ENCODE measurements at regions not wholly inside any gene's neighbourhood (a gene's known extent, or its start where the extent isn't known, plus 50 kb on each side); places are given as distances from the start of the nearest gene placed in this dataset.

DNA sequence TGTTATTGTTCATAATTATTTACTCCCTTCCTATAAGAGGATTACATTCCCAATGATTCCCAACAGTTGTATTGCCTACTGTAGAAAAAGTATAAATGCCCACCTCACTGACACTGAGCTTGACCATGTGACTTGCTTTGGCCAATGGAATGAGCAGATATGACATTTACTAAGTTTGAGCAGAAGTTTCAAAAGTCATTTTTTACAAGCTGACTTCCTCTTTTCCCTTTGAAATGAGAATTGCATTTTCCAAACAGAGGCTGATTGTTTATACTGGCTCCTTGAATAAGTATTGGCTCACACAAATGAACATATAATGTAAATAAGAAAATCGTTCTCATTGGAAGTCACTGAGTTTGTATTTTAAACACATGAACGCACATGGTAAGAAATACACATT lies 116.4 kb upstream of the LRFN5 start:
- Histone ChIP-seq H3K9me3 (ENCODE audit: control insufficient read depth, low read depth, low read length) (no peaks in the 10 kb centered on the region), H2BK15ac (ENCODE audit: low read depth, low read length) (no peak overlapping the region), H3K79me2 (ENCODE audit: insufficient read depth, low read length) (no peaks in the 10 kb centered on the region), H3K4ac (ENCODE audit: low read depth, low read length) (no peak overlapping the region), H3K4me1 (ENCODE audit: insufficient read depth, low read length) (no peaks in the 10 kb centered on the region), H2AFZ (ENCODE audit: low read length) (no peak overlapping the region), H2BK5ac (ENCODE audit: insufficient read length, low read length) (no peak overlapping the region), H2BK120ac (ENCODE audit: low read depth, low read length, poor library complexity, severe bottlenecking) (no peak overlapping the region), H2BK12ac (ENCODE audit: insufficient read length, low read depth, low read length) (no peak overlapping the region), H3K56ac (ENCODE audit: insufficient read length, low read depth, low read length) (no peak overlapping the region), H4K5ac (ENCODE audit: insufficient read length, low read depth, low read length) (no peak overlapping the region), H3K18ac (ENCODE audit: insufficient read length, low read depth, low read length) (no peak overlapping the region), H4K8ac (replicated peaks; ENCODE audit: insufficient read length, low read depth, low read length) (no peak overlapping the region), H4K20me1 (ENCODE audit: control insufficient read depth, insufficient read depth, insufficient read length) (no peaks in the 10 kb centered on the region), H3K27ac (ENCODE audit: insufficient read length, low read depth, low read length) (no peak overlapping the region), H3K23me2 (ENCODE audit: insufficient read length, low read depth, low read length, poor library complexity, severe bottlenecking) (no peaks in the 10 kb centered on the region), H3K14ac (ENCODE audit: insufficient read depth, low read length) (no peak overlapping the region), H3K27me3 (ENCODE audit: insufficient read depth, low read length) (no peaks in the 10 kb centered on the region), H2BK20ac (ENCODE audit: low read depth, low read length, poor library complexity, severe bottlenecking) (no peak overlapping the region), H3K23ac (ENCODE audit: insufficient read length, low read depth, low read length) (no peak overlapping the region), H3K79me1 (ENCODE audit: insufficient read depth, low read depth, low read length, poor library complexity, severe bottlenecking) (no peaks in the 10 kb centered on the region), H3K4me2 (ENCODE audit: insufficient read depth, insufficient read length, low read length) (no peak overlapping the region), H2AK5ac (ENCODE audit: insufficient read length, low read length) (no peak overlapping the region), H3T11ph (ENCODE audit: low read length) (no peak overlapping the region), H4K91ac (ENCODE audit: insufficient read length, low read depth, low read length) (no peak overlapping the region), H3K9ac (ENCODE audit: extremely low read depth, insufficient read length, low read length) (no peak overlapping the region)
- H3K9me3 Mint-ChIP-seq, result no peaks in the 10 kb centered on the region
- no peak overlapping the region for H3K27ac Mint-ChIP-seq
- DNase-seq, result no peak
- no peaks in the 10 kb centered on the region for H3K36me3 Mint-ChIP-seq (ENCODE audit: insufficient read depth in 1 of 3, low read depth in 3 of 3)
- H3K27me3 Mint-ChIP-seq (ENCODE audit: low read depth), result no peaks in the 10 kb centered on the region
- H3K4me3 Mint-ChIP-seq, result no peak overlapping the region
- H3K4me1 Mint-ChIP-seq, result no peaks in the 10 kb centered on the region
- no CpG with 5 or more reads among the region's 2 CpGs for WGBS (ENCODE audit: extremely low coverage, insufficient read length, low lambda C conversion rate)
- TF ChIP-seq, protein P1, sequence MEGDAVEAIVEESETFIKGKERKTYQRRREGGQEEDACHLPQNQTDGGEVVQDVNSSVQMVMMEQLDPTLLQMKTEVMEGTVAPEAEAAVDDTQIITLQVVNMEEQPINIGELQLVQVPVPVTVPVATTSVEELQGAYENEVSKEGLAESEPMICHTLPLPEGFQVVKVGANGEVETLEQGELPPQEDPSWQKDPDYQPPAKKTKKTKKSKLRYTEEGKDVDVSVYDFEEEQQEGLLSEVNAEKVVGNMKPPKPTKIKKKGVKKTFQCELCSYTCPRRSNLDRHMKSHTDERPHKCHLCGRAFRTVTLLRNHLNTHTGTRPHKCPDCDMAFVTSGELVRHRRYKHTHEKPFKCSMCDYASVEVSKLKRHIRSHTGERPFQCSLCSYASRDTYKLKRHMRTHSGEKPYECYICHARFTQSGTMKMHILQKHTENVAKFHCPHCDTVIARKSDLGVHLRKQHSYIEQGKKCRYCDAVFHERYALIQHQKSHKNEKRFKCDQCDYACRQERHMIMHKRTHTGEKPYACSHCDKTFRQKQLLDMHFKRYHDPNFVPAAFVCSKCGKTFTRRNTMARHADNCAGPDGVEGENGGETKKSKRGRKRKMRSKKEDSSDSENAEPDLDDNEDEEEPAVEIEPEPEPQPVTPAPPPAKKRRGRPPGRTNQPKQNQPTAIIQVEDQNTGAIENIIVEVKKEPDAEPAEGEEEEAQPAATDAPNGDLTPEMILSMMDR (conservative IDR thresholded peaks at IDR 0.05), result no peak
